ENCODE measurements at regions not wholly inside any gene's neighbourhood (a gene's known extent, or its start where the extent isn't known, plus 50 kb on each side); places are given as distances from the start of the nearest gene placed in this dataset.

DNA sequence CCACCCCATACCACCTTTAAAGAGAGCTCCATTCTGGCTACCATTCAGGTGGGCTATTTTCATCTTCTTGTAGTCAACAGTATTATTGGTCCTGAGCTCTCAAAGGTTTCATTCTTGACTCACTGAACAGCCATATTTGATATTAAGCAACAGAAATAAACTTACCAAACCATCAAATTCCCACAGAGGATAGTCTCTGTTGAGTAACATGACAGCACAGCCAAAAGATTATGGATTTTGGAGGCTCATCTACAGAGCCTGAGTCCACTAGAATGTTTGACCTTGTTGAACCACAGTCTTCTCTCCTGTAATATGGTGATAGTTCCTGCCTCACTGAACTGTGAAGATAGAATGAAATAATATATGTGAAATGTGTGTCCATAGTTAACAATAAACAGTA is 276.3 kb upstream of the LDB2 start:
- TF ChIP-seq POLR2AphosphoS5 (IDR thresholded peaks at IDR 0.05; ENCODE audit: low read depth, low read length) (no peak), POLR2A (IDR thresholded peaks at IDR 0.05; ENCODE audit: low read depth, low read length) (no peak)

Data from GM12892 (cell line).